NK-92 treated with Interleukin-12 subunit alpha and Interleukin-12 subunit beta, amount 100 ng/mL, for 24 hours (cell line): ENCODE measurements at regions not wholly inside any gene's neighbourhood (a gene's known extent, or its start where the extent isn't known, plus 50 kb on each side); places are given as distances from the start of the nearest gene placed in this dataset.
"Not testable (repeated sequence)": the region's sequence is repeated elsewhere in the genome, so short reads cannot be mapped to it uniquely, and the experiment has no call there.

Experiments
- DNase-seq: peaks from one replicate; lab custom pipeline; 2025; lab: John Stamatoyannopoulos, UW

- DNase-seq = no peak
Measured at GRCh38 chr6:14460556-14460955, 343.0 kb downstream of the CD83 start.

GRCh38 chr6:14462135-14462534 is 344.6 kb downstream of the CD83 start:
- no peak for DNase-seq

GRCh38 chr6:14462566-14462965 is 345.0 kb downstream of the CD83 start:
- DNase-seq = no peak

GRCh38 chr6:14463110-14463509 is 345.5 kb downstream of the CD83 start:
- no peak for DNase-seq

- DNase-seq = no peak
Measured at GRCh38 chr6:14464055-14464454, 346.5 kb downstream of the CD83 start.

GRCh38 chr6:14464716-14465115 is 347.1 kb downstream of the CD83 start:
- DNase-seq = no peak

- DNase-seq = no peak
Measured at GRCh38 chr6:14466278-14466677, 348.7 kb downstream of the CD83 start.

- DNase-seq = no peak
Measured at GRCh38 chr6:14467591-14467990, 350.0 kb downstream of the CD83 start.

GRCh38 chr6:14468647-14469321 is 351.2 kb downstream of the CD83 start:
- DNase-seq = no peak

GRCh38 chr6:14470101-14470500 is 352.5 kb downstream of the CD83 start:
- no peak for DNase-seq

- no peak for DNase-seq
Measured at GRCh38 chr6:14470671-14471070, 353.1 kb downstream of the CD83 start.

- DNase-seq = no peak
Measured at GRCh38 chr6:14472255-14472985, 354.8 kb downstream of the CD83 start.

- no peak for DNase-seq
Measured at GRCh38 chr6:14472986-14473337, 355.4 kb downstream of the CD83 start.

- DNase-seq = no peak
Measured at GRCh38 chr6:14474816-14475215, 357.2 kb downstream of the CD83 start.

- no peak for DNase-seq
Measured at GRCh38 chr6:14475306-14475705, 357.7 kb downstream of the CD83 start.

GRCh38 chr6:14476793-14477531 is 359.4 kb downstream of the CD83 start:
- no peak for DNase-seq

- no peak for DNase-seq
Measured at GRCh38 chr6:14477559-14477958, 360.0 kb downstream of the CD83 start.

GRCh38 chr6:14478381-14479225 is 361.0 kb downstream of the CD83 start:
- no peak for DNase-seq

- DNase-seq = not testable (repeated sequence)
Measured at GRCh38 chr6:14481946-14482345, 364.4 kb downstream of the CD83 start.

GRCh38 chr6:14487625-14488024 is 370.1 kb downstream of the CD83 start:
- no peak for DNase-seq

GRCh38 chr6:14488180-14488579 is 370.6 kb downstream of the CD83 start:
- DNase-seq = no peak

GRCh38 chr6:14489445-14489844 is 371.9 kb downstream of the CD83 start:
- DNase-seq = no peak
